Testis (tissue), 2 donors: ENCODE measurements at regions not wholly inside any gene's neighbourhood (a gene's known extent, or its start where the extent isn't known, plus 50 kb on each side); places are given as distances from the start of the nearest gene placed in this dataset.

Experiments
- DNase-seq: peaks from one replicate; pipeline ENCODE4 v3.0.0-alpha.2; 2019
- H3K27ac ChIP-seq, 2 donors: fragments of 200-600 bp; sonication (generic); one replicate each; pipeline ENCODE4 v1.5.1; 2019
- H3K27me3 ChIP-seq: fragments of 200-600 bp; sonication (generic); one replicate; pipeline ENCODE4 v1.5.1; 2019
- H3K36me3 ChIP-seq: fragments of 200-600 bp; sonication (generic); one replicate; pipeline ENCODE4 v1.5.1; 2017; ENCODE audit warnings: low read depth; ENCODE audit errors: missing control alignments
- H3K4me1 ChIP-seq: fragments of 200-600 bp; sonication (generic); one replicate; pipeline ENCODE4 v1.5.1; 2019
- H3K4me3 ChIP-seq, 2 donors: fragments of 200-600 bp; sonication (generic); one replicate each; pipeline ENCODE4 v1.5.1; 2017 to 2019
- H3K9me3 ChIP-seq: fragments of 200-600 bp; sonication (generic); one replicate; pipeline ENCODE4 v1.5.1; 2017
- CTCF ChIP-seq, 3 experiments: fragments of 450-650 bp in 2 of 3; fragments of 200-600 bp in 1 of 3; sonication (generic) in 1 of 3; IDR thresholded peaks; one replicate each; pipeline ENCODE4 v1.5.1; 2016 to 2019; ENCODE audit warnings: antibody characterized with exemption in 3 of 3, mild to moderate bottlenecking in 2 of 3, moderate library complexity in 1 of 3
- POLR2A ChIP-seq: fragments of 450-650 bp; IDR thresholded peaks from one replicate; pipeline ENCODE4 v1.6.1; 2017; ENCODE audit warnings: antibody characterized with exemption, mild to moderate bottlenecking, moderate library complexity
- WGBS, 2 donors: methylation state at CpG; one replicate each; pipeline ENCODE4 v1.1.5; 2018; 5-methylcytosine and 5-hydroxymethylcytosine counted together
- intact Hi-C: fragments of 100-400 bp; cut with DNase I; formaldehyde crosslinking; loops from one replicate; pipeline ENCODE4 v1.15.1; 2023; ENCODE audit warnings: low total_unique reads

GRCh38 chr2:136441979-136442714, 323.2 kb upstream of the THSD7B start:
- WGBS, 2 donors: 66 to 74% methylated on average over 9 of the region's 9 CpGs
- Histone ChIP-seq H3K27ac (no peak overlapping the region), H3K36me3 (no peaks in the 10 kb centered on the region), H3K27me3 (no peaks in the 10 kb centered on the region), H3K9me3 (no peaks in the 10 kb centered on the region), H3K4me3 (no peak overlapping the region), H3K4me1 (no peaks in the 10 kb centered on the region)
- DNase-seq: no peak
- no peak for TF ChIP-seq CTCF (IDR thresholded peaks at IDR 0.05)
- no peak for TF ChIP-seq POLR2A
- intact Hi-C loops: no loop called here

GRCh38 chr2:136439064-136439676, 321.2 kb upstream of the CXCR4 start:
- Histone ChIP-seq H3K36me3 (no peaks in the 10 kb centered on the region), H3K27me3 (no peaks in the 10 kb centered on the region), H3K9me3 (no peaks in the 10 kb centered on the region), H3K4me1 (no peaks in the 10 kb centered on the region), H3K27ac (no peak overlapping the region), H3K4me3 (no peak overlapping the region)
- DNase-seq: no peak
- intact Hi-C loops: no loop called here
- WGBS, 2 donors: 70 to 73% methylated on average over 5 of the region's 5 CpGs
- no peak for TF ChIP-seq POLR2A
- no peak for TF ChIP-seq CTCF (IDR thresholded peaks at IDR 0.05)

- TF ChIP-seq CTCF (IDR thresholded peaks at IDR 0.05) (no peak), POLR2A (no peak)
- H3K36me3 ChIP-seq: no peaks in the 10 kb centered on the region
- H3K27me3 ChIP-seq: no peaks in the 10 kb centered on the region
- H3K9me3 ChIP-seq: no peaks in the 10 kb centered on the region
- 88% methylated on average over 5 of the region's 5 CpGs for WGBS, 2 donors
- DNase-seq: no peak
- intact Hi-C loops: no loop called here
- no peak overlapping the region for H3K4me3 ChIP-seq
- H3K27ac ChIP-seq: no peak overlapping the region
- no peaks in the 10 kb centered on the region for H3K4me1 ChIP-seq
These were observed 319.5 kb upstream of the CXCR4 start for GRCh38 chr2:136437461-136437860.

GRCh38 chr2:136436936-136437335, 319.0 kb upstream of the CXCR4 start:
- H3K27me3 ChIP-seq: no peaks in the 10 kb centered on the region
- no peaks in the 10 kb centered on the region for H3K36me3 ChIP-seq
- WGBS, 2 donors: 57 to 62% methylated on average over 5 of the region's 5 CpGs
- H3K27ac ChIP-seq: no peak overlapping the region
- no peak for TF ChIP-seq CTCF (IDR thresholded peaks at IDR 0.05)
- no peaks in the 10 kb centered on the region for H3K4me1 ChIP-seq
- H3K9me3 ChIP-seq: no peaks in the 10 kb centered on the region
- H3K4me3 ChIP-seq: no peak overlapping the region
- DNase-seq: no peak
- intact Hi-C loops: no loop called here

GRCh38 chr2:136434251-136434715, 316.3 kb upstream of the CXCR4 start:
- Histone ChIP-seq H3K4me3 (no peak overlapping the region), H3K36me3 (no peaks in the 10 kb centered on the region), H3K9me3 (no peaks in the 10 kb centered on the region), H3K27me3 (no peaks in the 10 kb centered on the region), H3K27ac (no peak overlapping the region), H3K4me1 (no peaks in the 10 kb centered on the region)
- no peak for DNase-seq
- intact Hi-C loops: no loop called here
- TF ChIP-seq CTCF (IDR thresholded peaks at IDR 0.05): no peak
- TF ChIP-seq POLR2A: no peak
- whole genome bisulfite sequencing, 2 donors: 76 to 78% methylated on average over 5 of the region's 5 CpGs
